ENCODE measurements at regions not wholly inside any gene's neighbourhood (a gene's known extent, or its start where the extent isn't known, plus 50 kb on each side); places are given as distances from the start of the nearest gene placed in this dataset.
"Not testable (repeated sequence)": the region's sequence is repeated elsewhere in the genome, so short reads cannot be mapped to it uniquely, and the experiment has no call there.

GRCh38 chr13:105679838-105680237 lies 855.6 kb downstream of the EFNB2 start:
- TF ChIP-seq, protein P1, sequence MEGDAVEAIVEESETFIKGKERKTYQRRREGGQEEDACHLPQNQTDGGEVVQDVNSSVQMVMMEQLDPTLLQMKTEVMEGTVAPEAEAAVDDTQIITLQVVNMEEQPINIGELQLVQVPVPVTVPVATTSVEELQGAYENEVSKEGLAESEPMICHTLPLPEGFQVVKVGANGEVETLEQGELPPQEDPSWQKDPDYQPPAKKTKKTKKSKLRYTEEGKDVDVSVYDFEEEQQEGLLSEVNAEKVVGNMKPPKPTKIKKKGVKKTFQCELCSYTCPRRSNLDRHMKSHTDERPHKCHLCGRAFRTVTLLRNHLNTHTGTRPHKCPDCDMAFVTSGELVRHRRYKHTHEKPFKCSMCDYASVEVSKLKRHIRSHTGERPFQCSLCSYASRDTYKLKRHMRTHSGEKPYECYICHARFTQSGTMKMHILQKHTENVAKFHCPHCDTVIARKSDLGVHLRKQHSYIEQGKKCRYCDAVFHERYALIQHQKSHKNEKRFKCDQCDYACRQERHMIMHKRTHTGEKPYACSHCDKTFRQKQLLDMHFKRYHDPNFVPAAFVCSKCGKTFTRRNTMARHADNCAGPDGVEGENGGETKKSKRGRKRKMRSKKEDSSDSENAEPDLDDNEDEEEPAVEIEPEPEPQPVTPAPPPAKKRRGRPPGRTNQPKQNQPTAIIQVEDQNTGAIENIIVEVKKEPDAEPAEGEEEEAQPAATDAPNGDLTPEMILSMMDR (IDR thresholded peaks at IDR 0.05; ENCODE audit: control insufficient read depth, insufficient read depth, low read depth, low read length, missing control alignments), result no peak
- H3K4me3 ChIP-seq (ENCODE audit: control insufficient read depth, low read depth, low read length), result no peak overlapping the region
- no peak for DNase-seq (ENCODE audit: low read depth)

DNA sequence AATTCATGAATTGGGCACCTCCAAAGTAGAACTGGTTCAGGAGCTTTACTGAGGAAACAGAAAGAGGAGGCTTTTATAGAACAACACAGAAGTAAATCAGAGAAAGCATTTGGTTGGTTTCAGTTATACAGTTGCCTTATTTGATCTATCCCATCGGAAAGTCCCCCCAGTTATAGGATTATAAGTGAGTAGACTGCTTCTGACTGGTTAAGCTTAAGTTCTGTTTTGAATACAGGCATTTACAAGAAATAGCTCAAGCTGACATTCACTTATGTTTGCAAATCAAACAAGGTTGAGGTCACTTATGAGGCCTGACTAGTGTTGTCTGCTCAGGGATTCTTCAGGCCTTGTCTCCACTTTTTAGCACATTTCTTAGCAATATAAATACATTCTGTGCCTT lies 857.4 kb downstream of the EFNB2 start:
- TF ChIP-seq, protein P1 (IDR thresholded peaks at IDR 0.05; ENCODE audit: control insufficient read depth, insufficient read depth, low read depth, low read length, missing control alignments), result no peak
- no peak overlapping the region for H3K4me3 ChIP-seq (ENCODE audit: control insufficient read depth, low read depth, low read length)
- no peak for DNase-seq (ENCODE audit: low read depth)

DNA sequence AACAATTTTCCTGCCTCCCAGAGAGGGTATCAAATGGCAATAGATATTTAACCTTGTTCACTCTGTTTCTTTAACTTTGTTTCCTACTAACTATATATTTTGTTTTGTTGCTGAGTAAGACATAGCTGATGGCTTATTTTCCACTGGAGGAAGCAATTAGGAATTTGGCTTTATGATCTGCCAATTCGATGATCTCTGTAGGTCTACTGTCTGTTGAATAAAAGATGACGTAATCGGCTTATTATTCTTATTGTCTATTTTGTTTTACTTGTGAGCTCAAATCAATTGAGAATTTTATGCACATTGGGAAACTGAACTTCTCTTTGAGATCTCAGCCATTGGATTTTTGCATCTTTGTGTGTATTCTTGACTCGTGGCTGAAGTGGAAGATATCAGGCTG lies 862.6 kb downstream of the EFNB2 start:
- no peak for DNase-seq (ENCODE audit: low read depth)
- TF ChIP-seq, protein P1 (IDR thresholded peaks at IDR 0.05; ENCODE audit: control insufficient read depth, insufficient read depth, low read depth, low read length, missing control alignments), result no peak

DNA sequence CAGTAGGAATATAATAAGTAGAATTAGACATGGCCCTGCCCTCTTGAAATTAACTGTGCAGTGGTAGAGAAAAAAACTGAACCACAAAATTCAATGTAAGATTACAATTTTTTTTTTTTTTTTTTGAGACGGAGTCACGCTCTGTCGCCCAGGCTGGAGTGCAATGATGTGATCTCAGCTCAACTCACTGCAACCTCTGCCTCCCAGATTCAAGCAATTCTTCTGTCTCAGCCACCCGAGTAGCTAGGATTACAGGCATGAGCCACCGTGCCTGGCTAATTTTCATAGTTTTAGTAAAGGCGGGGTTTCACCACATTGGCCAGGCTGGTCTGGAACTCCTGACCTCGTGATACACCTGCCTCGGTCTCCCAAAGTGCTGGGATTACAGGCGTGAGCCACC lies 864.3 kb downstream of the EFNB2 start:
- DNase-seq (ENCODE audit: low read depth); H3K4me3 ChIP-seq (ENCODE audit: control insufficient read depth, low read depth, low read length): not testable (repeated sequence)

More for the DNA sequence above, 862.6 kb downstream of the EFNB2 start:
- H3K4me3 ChIP-seq (ENCODE audit: control insufficient read depth, low read depth, low read length), result no peak overlapping the region

DNA sequence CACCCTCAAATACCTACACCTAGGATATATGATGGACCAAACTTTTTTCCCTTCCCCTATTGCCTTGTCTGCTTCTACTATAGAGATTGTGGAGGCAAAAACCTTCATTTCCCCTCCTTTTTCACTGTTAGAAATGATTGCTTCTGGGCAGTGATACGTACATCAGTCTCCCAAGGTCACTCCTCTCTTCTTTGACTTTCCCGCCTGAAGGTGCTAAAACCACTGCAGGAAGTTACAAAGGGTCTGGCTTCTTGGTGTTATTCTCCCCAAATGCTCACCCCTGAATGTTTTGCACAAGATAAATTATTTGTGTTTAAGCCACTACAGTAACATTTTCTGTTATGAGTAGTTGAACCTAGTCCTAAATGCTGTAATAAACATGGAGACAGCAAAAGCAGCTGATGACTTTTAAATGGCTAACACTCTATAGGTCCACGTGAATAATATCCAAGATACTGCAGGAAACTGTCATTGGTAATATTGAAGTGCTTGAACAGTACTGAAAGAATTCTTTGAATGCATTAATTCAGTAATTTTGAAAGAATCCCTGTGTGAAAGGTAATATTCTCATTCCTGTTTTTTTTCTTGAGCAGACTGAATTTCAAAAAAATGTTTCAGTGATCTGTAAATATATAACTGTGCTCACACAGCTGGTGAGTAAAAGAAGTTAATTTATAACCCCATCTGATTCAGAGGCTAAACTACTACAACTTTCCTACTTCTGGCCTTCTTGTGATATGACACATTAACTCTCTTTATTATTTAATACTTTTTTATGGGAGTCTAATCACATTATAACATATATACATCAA lies 865.1 kb downstream of the EFNB2 start:
- TF ChIP-seq, protein P1 (IDR thresholded peaks at IDR 0.05; ENCODE audit: control insufficient read depth, insufficient read depth, low read depth, low read length, missing control alignments), result no peak
- H3K4me3 ChIP-seq (ENCODE audit: control insufficient read depth, low read depth, low read length), result no peak overlapping the region
- no peak for DNase-seq (ENCODE audit: low read depth)

- peak; percentile 2 for DNase-seq (ENCODE audit: low read depth)
- H3K4me3 ChIP-seq (ENCODE audit: control insufficient read depth, low read depth, low read length), result no peak overlapping the region
- TF ChIP-seq, protein P1 (IDR thresholded peaks at IDR 0.05; ENCODE audit: control insufficient read depth, insufficient read depth, low read depth, low read length, missing control alignments), result no peak
Measured at GRCh38 chr13:105665284-105665683, 870.2 kb downstream of the EFNB2 start.

DNA sequence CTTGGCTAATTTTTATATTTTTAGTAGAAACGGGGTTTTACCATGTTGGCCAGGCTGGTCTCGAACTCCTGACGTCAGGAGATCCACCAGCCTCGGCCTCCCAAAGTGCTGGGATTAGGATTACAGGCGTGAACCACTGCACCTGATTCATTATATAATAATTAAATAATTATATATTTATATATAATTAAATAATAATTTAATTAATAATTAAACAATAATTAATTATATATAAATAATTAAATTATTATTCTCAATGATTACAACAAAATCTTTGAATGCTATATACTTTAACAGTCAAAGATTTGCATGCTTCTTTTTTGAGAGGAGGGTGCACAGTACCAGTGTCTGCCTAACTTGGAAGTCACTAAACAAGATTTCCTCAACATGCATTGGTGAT lies 872.3 kb downstream of the EFNB2 start:
- no peak overlapping the region for H3K4me3 ChIP-seq (ENCODE audit: control insufficient read depth, low read depth, low read length)
- TF ChIP-seq, protein P1 (IDR thresholded peaks at IDR 0.05; ENCODE audit: control insufficient read depth, insufficient read depth, low read depth, low read length, missing control alignments), result no peak
- DNase-seq (ENCODE audit: low read depth), result no peak

Data from AG09309 (cell line).